ENCODE measurements at regions not wholly inside any gene's neighbourhood (a gene's known extent, or its start where the extent isn't known, plus 50 kb on each side); places are given as distances from the start of the nearest gene placed in this dataset.

- TF ChIP-seq, protein P1, sequence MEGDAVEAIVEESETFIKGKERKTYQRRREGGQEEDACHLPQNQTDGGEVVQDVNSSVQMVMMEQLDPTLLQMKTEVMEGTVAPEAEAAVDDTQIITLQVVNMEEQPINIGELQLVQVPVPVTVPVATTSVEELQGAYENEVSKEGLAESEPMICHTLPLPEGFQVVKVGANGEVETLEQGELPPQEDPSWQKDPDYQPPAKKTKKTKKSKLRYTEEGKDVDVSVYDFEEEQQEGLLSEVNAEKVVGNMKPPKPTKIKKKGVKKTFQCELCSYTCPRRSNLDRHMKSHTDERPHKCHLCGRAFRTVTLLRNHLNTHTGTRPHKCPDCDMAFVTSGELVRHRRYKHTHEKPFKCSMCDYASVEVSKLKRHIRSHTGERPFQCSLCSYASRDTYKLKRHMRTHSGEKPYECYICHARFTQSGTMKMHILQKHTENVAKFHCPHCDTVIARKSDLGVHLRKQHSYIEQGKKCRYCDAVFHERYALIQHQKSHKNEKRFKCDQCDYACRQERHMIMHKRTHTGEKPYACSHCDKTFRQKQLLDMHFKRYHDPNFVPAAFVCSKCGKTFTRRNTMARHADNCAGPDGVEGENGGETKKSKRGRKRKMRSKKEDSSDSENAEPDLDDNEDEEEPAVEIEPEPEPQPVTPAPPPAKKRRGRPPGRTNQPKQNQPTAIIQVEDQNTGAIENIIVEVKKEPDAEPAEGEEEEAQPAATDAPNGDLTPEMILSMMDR (tag by site-specific recombination; IDR thresholded peaks at IDR 0.05) = no peak
- no peak for TF ChIP-seq ZNF274 (IDR thresholded peaks at IDR 0.05; ENCODE audit: low read length)
- TF ChIP-seq ZNF274 (tag by site-specific recombination; IDR thresholded peaks at IDR 0.05; ENCODE audit: borderline replicate concordance) = no peak
- no peak for TF ChIP-seq ZNF24 (tag by site-specific recombination; IDR thresholded peaks at IDR 0.05)
Measured at GRCh38 chr3:164060923-164061322, 1017.4 kb downstream of the SI start.

All from HEK293 (cell line).